HG03095 (cell line): ENCODE measurements at regions not wholly inside any gene's neighbourhood (a gene's known extent, or its start where the extent isn't known, plus 50 kb on each side); places are given as distances from the start of the nearest gene placed in this dataset.

Source experiments
- ATAC-seq: cut with Tn5 transposase; IDR thresholded peaks from one replicate; pipeline ENCODE4 v1.9.1; 2021; ENCODE audit warnings: moderate library complexity; ENCODE audit not compliant: unreplicated experiment

- no peak for ATAC-seq
Measured at GRCh38 chr10:29237786-29238185, 51.1 kb upstream of the LYZL1 start.

GRCh38 chr10:29238523-29239135, 50.2 kb upstream of the LYZL1 start:
- ATAC-seq, result no peak
